ENCODE measurements at regions not wholly inside any gene's neighbourhood (a gene's known extent, or its start where the extent isn't known, plus 50 kb on each side); places are given as distances from the start of the nearest gene placed in this dataset.

GRCh38 chr15:94927003-94927402, 695.6 kb downstream of the MCTP2 start:
- DNase-seq, result no peak

- DNase-seq, result no peak
Observed at GRCh38 chr15:94929282-94929681, 697.9 kb downstream of the MCTP2 start.

DNA sequence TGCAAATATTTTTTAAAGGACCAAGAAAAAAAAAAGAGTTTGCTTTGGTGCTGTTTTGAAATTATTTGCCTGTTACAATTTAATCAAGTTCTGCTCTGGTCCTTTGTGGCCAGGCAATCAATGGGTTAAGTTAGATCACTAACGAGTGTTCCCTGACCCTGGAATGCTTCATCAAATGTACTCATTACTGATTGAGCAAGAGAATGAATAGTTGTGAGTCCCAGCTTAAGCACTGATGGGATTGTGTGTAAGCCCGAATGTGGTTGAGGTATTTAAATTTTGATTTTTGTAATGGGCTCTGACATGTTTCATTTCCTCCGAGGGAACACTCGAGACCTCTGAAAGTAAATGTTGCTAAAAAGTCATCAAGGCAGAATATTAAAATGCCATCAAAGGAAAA, 699.1 kb downstream of the MCTP2 start:
- DNase-seq, result no peak

DNA sequence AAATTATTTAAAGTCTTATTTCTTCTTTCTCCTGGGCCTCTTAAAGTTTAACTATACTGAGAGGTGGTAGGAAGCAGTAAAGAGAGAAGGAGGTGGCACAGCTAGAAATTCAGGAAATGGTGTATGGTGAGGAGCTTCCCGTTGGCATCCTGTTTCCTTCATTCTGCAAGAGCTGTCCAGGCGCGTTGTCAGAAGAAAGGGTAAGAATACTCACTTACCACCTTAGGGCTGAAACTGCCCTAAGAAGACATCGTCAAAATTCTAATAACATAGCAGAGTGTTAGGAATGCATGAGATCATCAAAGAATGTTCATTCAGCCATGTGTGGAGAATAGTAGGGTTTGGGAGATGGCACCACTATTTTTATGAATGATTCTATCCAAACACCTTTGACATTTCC, 699.6 kb downstream of the MCTP2 start:
- no peak for DNase-seq

DNA sequence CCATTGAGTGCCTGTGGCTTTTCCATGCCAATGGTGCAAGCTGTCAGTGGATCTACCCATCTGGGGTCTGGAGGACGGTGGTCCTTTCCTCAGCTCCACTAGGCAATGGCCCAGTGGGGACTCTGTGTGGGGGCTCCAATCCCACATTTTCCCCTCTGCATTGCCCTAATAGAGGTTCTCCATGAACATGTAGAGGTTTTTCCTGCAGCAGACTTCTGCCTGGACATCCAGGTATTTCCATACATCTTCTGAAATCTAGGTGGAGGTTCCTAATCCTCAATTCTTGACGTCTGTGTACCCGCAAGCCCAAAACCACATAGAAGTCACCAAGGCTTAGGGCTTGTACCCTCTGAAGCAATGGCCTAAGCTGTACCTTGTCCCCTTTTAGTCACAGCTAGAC, 703.1 kb downstream of the MCTP2 start:
- no peak for DNase-seq

DNA sequence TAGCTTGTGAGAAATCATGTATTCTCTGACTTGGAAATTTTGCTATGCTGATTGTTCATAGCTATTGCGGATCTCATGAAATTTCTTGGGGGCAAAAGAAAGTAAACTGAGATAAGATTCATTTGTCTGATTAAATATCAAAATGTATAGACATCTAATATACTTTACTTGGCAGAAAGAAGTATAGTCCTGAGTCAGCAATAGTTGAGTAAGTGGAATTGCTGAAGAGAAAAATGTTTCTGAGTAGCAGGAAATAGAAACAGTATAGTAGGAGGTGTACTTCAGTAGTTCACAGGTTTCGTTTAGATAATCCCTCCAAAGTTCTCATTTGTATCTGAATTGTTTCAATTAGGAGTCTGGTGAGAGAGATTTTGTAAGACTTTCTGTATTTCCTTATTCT, 705.9 kb downstream of the MCTP2 start:
- DNase-seq, result no peak

- DNase-seq, result no peak
Observed at GRCh38 chr15:94943888-94944287, 712.5 kb downstream of the MCTP2 start.

- DNase-seq, result no peak
Observed at GRCh38 chr15:94951538-94951937, 720.2 kb downstream of the MCTP2 start.

GRCh38 chr15:94963953-94964352, 732.6 kb downstream of the MCTP2 start:
- no peak for DNase-seq

- no peak for DNase-seq
Observed at GRCh38 chr15:94965593-94965992, 734.2 kb downstream of the MCTP2 start.

DNA sequence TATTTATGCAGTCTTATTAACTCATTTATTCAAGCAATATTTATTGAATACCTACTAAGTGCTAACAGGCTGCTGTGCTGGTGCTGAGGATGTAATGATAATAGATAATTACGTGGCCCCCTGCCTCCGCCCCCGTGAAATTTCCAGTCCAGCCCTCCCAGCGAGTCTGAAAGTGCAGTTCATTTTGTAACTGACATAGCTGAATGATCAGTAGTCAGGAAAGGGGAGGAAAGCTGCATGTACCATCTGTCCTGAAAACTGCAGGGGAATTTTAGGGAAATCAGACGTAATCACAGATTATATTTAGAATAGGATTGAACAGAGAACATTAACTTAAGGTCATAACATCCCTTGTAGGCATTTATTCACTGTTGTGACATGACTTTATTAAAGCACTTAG, 736.8 kb downstream of the MCTP2 start:
- DNase-seq, result no peak

GRCh38 chr15:94970096-94970495, 738.7 kb downstream of the MCTP2 start:
- no peak for DNase-seq

GRCh38 chr15:94970802-94971201, 739.4 kb downstream of the MCTP2 start:
- no peak for DNase-seq

- DNase-seq, result no peak
Observed at GRCh38 chr15:94972314-94972713, 741.0 kb downstream of the MCTP2 start.

GRCh38 chr15:94987085-94987484, 755.7 kb downstream of the MCTP2 start:
- DNase-seq, result no peak

- DNase-seq, result no peak
Observed at GRCh38 chr15:94991718-94992117, 760.4 kb downstream of the MCTP2 start.

DNA sequence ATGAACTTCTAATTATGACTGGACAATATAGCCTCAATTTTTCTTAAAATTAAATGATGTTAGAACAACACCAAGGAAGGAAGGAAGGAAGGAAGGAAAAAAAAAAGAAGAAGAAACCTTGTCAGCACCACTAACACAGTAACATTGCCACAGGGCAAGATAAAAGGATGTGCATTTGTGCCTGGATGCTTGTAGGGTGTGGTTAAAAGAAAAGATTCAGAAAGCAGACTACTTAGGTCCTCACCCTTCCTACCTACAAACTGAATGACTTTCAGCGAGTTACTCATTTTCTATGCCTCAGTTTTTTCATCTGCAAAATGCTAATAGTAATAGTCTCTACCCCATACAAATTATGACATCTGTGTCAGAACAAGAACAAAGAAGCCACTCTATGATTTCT, 778.3 kb downstream of the MCTP2 start:
- DNase-seq, result no peak

GRCh38 chr15:95013381-95013780, 782.0 kb downstream of the MCTP2 start:
- DNase-seq, result no peak

- no peak for DNase-seq
Observed at GRCh38 chr15:95016511-95017229, 785.3 kb downstream of the MCTP2 start.

DNA sequence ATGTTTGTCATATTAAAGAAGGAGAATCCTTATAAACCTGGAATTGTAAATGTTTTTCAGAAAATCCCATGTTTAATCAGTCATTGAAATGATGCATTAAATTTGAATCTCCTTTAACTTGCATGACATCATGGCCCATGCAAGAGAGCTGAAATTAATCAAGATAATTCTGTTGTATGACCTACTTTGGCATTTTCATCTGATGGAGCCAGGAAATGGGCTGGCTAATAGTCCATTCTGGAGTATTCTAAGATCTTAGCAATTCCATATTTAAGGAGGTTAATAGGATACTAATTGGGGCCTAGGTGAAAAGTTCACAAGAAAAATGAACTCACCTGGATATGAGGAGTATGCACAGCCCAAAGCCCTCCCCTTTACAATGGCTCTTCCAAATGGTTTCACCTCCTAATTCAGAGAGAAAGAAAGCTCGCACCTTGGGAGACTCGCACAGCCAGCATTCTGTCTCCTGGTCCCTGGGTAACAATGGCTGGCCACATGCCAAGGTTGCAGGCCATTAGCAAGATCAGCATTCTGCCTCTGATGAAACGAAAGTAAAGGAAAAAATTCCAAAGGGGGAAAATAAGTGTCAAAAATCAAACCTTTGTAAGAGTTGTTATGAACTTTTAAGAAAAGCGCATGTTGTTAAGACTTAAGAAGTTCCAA, 786.4 kb downstream of the MCTP2 start:
- DNase-seq, result no peak

DNA sequence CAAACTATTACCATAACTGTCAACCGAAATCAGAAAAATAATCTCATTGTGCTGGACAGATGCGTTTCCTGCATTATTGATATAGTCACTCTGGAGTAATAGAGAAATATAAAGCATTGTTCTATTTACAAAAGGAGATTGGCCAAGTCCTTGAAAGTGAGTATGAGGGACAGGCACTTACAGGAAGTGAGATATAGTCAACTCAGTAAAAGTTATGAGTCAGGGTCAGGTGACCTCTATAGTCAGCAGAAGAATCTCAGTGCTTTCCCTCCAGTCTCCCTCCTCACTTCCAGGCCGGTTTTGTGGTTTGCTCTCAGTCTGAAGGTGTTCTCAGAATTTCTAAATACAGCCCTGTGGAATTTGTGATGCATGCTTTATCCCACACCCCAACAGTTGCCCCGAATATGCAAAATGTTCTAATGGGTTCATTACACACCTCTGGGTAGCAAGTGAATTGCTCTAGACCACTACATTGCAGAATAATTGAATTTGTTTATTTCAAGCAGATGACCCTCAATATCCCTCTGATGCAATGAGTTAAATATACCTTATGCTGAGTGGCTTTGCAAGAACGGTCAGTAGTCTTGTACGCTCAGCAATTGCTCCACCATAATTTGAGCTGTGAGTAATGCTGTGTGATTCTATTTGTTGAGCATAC, 787.7 kb downstream of the MCTP2 start:
- DNase-seq, result no peak

DNA sequence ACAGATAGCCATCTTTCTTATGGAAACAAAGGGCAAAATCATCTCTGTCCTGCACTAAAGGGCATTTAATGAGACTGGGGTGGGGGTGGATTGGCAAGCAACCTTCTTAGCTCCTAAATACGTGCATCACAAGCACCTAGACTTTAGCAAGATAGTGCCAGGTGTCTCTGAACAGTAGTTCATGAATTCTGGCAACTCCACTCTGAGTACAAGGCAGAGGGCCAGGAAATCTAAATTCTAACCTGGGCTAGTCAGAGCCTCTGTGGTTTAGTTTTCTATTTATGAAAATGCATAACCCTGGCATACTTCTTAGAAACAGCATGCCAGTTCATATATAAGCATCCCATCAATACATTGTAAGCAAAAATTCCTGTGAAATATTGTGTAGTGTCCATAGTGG, 788.5 kb downstream of the MCTP2 start:
- DNase-seq, result no peak

DNA sequence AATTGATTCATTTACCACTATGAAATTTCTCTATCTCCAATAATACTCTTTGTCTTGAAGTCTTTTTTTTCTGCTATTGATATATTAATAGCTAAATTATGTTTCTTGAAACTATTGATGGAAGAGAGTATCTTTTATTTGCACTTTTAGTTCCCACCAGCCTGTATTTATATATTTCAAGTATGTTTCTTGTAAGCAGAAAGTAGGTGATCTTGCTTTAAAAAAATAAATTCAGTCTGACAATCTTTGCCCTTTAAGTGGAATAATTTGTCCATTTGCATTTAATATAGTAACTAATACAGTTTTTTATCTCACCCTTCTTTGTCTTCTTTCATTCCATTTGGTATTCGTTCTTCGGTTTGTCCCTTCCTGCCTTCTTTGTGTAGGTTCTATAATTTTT, 790.5 kb downstream of the MCTP2 start:
- no peak for DNase-seq

DNA sequence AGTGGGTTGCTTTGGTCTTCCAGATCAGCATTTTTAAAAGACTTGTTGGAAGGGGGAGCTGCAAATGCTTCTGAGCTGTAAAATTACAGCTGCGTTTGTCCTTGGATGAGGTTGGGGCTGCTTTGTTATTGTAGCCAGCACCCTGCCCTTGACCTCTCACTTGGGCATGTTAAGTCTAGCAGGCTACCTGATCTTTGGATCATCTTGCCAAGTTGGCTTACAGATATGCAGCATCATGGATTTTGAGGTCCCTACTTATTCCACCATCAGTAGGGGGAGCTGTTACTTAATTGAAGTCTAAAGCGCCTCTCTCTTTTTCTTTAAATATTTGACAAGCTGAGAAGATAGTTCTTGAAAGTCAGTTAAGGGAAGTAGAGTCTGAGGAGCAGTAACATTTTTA, 793.0 kb downstream of the MCTP2 start:
- DNase-seq, result no peak
